Thyroid gland (tissue), 4 donors: ENCODE measurements at regions not wholly inside any gene's neighbourhood (a gene's known extent, or its start where the extent isn't known, plus 50 kb on each side); places are given as distances from the start of the nearest gene placed in this dataset.

ENCODE experiments used
- POLR2A ChIP-seq, 2 donors: fragments of 450-650 bp; IDR thresholded peaks; one replicate each; pipeline ENCODE4 v1.6.1; 2017; ENCODE audit warnings: antibody characterized with exemption in 2 of 2, mild to moderate bottlenecking in 2 of 2, moderate library complexity in 1 of 2
- TF ChIP-seq, protein P1 (sequence below), 6 experiments: fragments of 200-600 bp in 3 of 6; fragments of 450-650 bp in 3 of 6; sonication (generic) in 3 of 6; IDR thresholded peaks; one replicate each; pipeline ENCODE4 v1.5.1; 2016 to 2019; ENCODE audit warnings: antibody characterized with exemption in 6 of 6, mild to moderate bottlenecking in 2 of 6, inconsistent platforms in 1 of 6, moderate library complexity in 1 of 6

DNA sequence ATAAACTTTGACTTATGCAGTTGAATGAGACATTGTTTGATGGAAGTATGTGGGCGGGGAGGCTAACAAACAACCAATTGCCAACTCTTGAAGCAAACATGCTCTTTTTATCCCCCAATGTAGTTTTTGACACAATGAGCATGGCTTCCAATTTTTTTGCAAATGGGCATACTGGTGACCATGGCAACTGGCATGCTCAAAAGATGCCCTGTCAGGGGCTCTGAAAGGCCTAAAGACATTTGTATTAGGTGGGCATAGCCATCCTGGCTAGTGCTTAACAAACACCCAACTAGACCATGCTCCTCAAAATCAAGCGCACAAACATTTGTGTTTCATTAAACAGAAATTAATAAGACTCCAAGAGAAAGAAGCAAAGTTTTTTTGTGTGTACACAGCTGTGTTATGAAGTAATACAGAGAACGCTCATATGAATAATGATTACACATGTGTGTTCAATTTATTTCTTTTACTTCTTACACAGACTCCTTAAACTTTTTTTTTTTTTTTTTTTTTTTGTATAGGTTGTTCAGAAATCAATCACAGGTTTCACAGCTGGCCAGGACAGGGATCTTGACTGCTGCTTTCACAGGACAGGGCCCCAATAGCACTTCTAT lies 95.6 kb downstream of the DLEU7 start:
- TF ChIP-seq, protein P1, sequence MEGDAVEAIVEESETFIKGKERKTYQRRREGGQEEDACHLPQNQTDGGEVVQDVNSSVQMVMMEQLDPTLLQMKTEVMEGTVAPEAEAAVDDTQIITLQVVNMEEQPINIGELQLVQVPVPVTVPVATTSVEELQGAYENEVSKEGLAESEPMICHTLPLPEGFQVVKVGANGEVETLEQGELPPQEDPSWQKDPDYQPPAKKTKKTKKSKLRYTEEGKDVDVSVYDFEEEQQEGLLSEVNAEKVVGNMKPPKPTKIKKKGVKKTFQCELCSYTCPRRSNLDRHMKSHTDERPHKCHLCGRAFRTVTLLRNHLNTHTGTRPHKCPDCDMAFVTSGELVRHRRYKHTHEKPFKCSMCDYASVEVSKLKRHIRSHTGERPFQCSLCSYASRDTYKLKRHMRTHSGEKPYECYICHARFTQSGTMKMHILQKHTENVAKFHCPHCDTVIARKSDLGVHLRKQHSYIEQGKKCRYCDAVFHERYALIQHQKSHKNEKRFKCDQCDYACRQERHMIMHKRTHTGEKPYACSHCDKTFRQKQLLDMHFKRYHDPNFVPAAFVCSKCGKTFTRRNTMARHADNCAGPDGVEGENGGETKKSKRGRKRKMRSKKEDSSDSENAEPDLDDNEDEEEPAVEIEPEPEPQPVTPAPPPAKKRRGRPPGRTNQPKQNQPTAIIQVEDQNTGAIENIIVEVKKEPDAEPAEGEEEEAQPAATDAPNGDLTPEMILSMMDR (IDR thresholded peaks at IDR 0.05): no peak
- no peak for TF ChIP-seq POLR2A (IDR thresholded peaks at IDR 0.05)
